A549 (cell line): ENCODE measurements at regions not wholly inside any gene's neighbourhood (a gene's known extent, or its start where the extent isn't known, plus 50 kb on each side); places are given as distances from the start of the nearest gene placed in this dataset.
A peak's percentile ranks its signal among the peaks of the same experiment; 100 is the strongest.

ENCODE experiments used
- ATAC-seq, 2 experiments: fragments of 200-7000 bp in 1 of 2; fragments of >200 bp in 1 of 2; cut with Nextera tagmentation in 1 of 2; cut with Tn5 transposase in 1 of 2; 3 replicates each; pipeline versions ENCODE4 v1.8.0 to v1.9.1; 2018 to 2020; ENCODE audit warnings: mild to moderate bottlenecking in 1 of 2, moderate library complexity in 1 of 2
- CTCF ChIA-PET: fragments of 300-600 bp; sonication (Branson Sonifier 250); formaldehyde crosslinking; extraction: SDS; loops from one replicate; lab custom pipeline; 2021; ENCODE audit warnings: antibody characterized with exemption, inconsistent platforms; lab: Yijun Ruan, JAX
- POLR2A ChIA-PET: fragments of 350-600 bp; formaldehyde crosslinking; extraction: SDS; loops from one replicate; lab custom pipeline; 2021; ENCODE audit warnings: antibody characterized with exemption, inconsistent platforms; lab: Yijun Ruan, JAX
- DNase-seq, 2 experiments: peaks; one replicate each; pipeline versions ENCODE4 v3.0.0 to v3.0.0-alpha.2; 2011 to 2016; ENCODE audit warnings: low read depth in 1 of 2, low spot score in 1 of 2
- FAIRE-seq: peaks from 2 replicates; lab custom pipeline; 2011; peaks lifted over from hg19 to GRCh38; lab: Jason Lieb, UNC
- H3K27ac ChIP-seq, 2 experiments: fragments of >200 bp; sonication (Bioruptor Twin); formaldehyde crosslinking; 3 replicates each; pipeline ENCODE4 v1.5.1; 2016 to 2017
- H3K4me1 ChIP-seq: fragments of >200 bp; sonication (Bioruptor Twin); formaldehyde crosslinking; 3 replicates; pipeline ENCODE4 v1.6.1; 2016
- H3K4me2 ChIP-seq: fragments of >200 bp; sonication (Bioruptor Twin); formaldehyde crosslinking; 3 replicates; pipeline ENCODE4 v1.6.1; 2016
- H3K4me3 ChIP-seq: fragments of >200 bp; sonication (Bioruptor Twin); formaldehyde crosslinking; 3 replicates; pipeline ENCODE4 v1.5.1; 2016
- H3K9me3 ChIP-seq: fragments of >200 bp; sonication (Bioruptor Twin); formaldehyde crosslinking; 3 replicates; pipeline ENCODE4 v1.6.1; 2016
- CBX2 ChIP-seq: fragments of 200-600 bp; sonication (generic); IDR thresholded peaks from 2 replicates; pipeline ENCODE4 v1.6.1; 2016; ENCODE audit warnings: low read depth, mild to moderate bottlenecking, borderline replicate concordance
- CHD2 ChIP-seq: fragments of 150-350 bp; IDR thresholded peaks from 2 replicates; pipeline ENCODE4 v1.6.1; 2014; ENCODE audit warnings: low read length; ENCODE audit not compliant: partially characterized antibody
- CHD4 ChIP-seq: fragments of 200-600 bp; sonication (generic); IDR thresholded peaks from 2 replicates; pipeline ENCODE4 v1.6.1; 2016; ENCODE audit warnings: antibody characterized with exemption, mild to moderate bottlenecking, borderline replicate concordance
- EP300 ChIP-seq, 2 experiments: fragments of >200 bp; sonication (Bioruptor Twin); formaldehyde crosslinking; IDR thresholded peaks; 2 replicates in 1 of 2; 3 replicates in 1 of 2; pipeline ENCODE4 v1.6.1; 2016 to 2017
- FOSB ChIP-seq: fragments of 250-450 bp; sonication (Bioruptor Pico); IDR thresholded peaks from 2 replicates; pipeline ENCODE4 v1.5.0; 2020; ENCODE audit warnings: mild to moderate bottlenecking, moderate library complexity
- GATA3 ChIP-seq: IDR thresholded peaks from 2 replicates; pipeline ENCODE4 v1.6.1; 2012; ENCODE audit warnings: borderline replicate concordance
- HDAC2 ChIP-seq: fragments of 200-600 bp; sonication (generic); IDR thresholded peaks from 2 replicates; pipeline ENCODE4 v1.6.1; 2016
- HMGXB4 ChIP-seq: fragments of 250-450 bp; sonication (Bioruptor Pico); IDR thresholded peaks from 2 replicates; pipeline ENCODE4 v1.5.0; 2021; ENCODE audit warnings: mild to moderate bottlenecking, moderate library complexity, borderline replicate concordance
- HOXA7 ChIP-seq: fragments of 250-450 bp; sonication (Bioruptor Pico); IDR thresholded peaks from 2 replicates; pipeline ENCODE4 v1.5.0; 2020; ENCODE audit warnings: mild to moderate bottlenecking, moderate library complexity
- HOXB13 ChIP-seq: fragments of 250-450 bp; sonication (Bioruptor Pico); IDR thresholded peaks from 2 replicates; pipeline ENCODE4 v1.5.0; 2020; ENCODE audit warnings: low read depth, mild to moderate bottlenecking, moderate library complexity
- JUNB ChIP-seq: fragments of >200 bp; sonication (Bioruptor Twin); formaldehyde crosslinking; IDR thresholded peaks from 2 replicates; pipeline ENCODE4 v1.6.1; 2016
- MAFK ChIP-seq: fragments of 450-650 bp; IDR thresholded peaks from 2 replicates; pipeline ENCODE4 v1.6.1; 2014; ENCODE audit not compliant: partially characterized antibody
- PHF8 ChIP-seq: fragments of 200-600 bp; sonication (generic); IDR thresholded peaks from 2 replicates; pipeline ENCODE4 v1.6.1; 2016; ENCODE audit warnings: low read depth, mild to moderate bottlenecking, antibody characterized with exemption, moderate library complexity, borderline replicate concordance
- POLR2A ChIP-seq: IDR thresholded peaks from 2 replicates; pipeline ENCODE4 v1.6.1; 2012; ENCODE audit warnings: mild to moderate bottlenecking, low read length
- RAD21 ChIP-seq, 2 experiments: fragments of >200 bp in 1 of 2; sonication (Bioruptor Twin) in 1 of 2; formaldehyde crosslinking in 1 of 2; IDR thresholded peaks in 1 of 2; conservative IDR thresholded peaks in 1 of 2; 2 replicates in 1 of 2; 3 replicates in 1 of 2; pipeline ENCODE4 v1.6.1; 2012 to 2018; ENCODE audit warnings: inconsistent platforms in 1 of 2
- RARB ChIP-seq: fragments of 250-450 bp; sonication (Bioruptor Pico); IDR thresholded peaks from 2 replicates; pipeline ENCODE4 v1.8.0; 2021; ENCODE audit warnings: mild to moderate bottlenecking, moderate library complexity
- RCOR1 ChIP-seq: fragments of 150-350 bp; IDR thresholded peaks from 2 replicates; pipeline ENCODE4 v1.6.1; 2014; ENCODE audit warnings: antibody characterized with exemption, low read length, low read depth
- RFX5 ChIP-seq: fragments of 450-650 bp; IDR thresholded peaks from 2 replicates; pipeline ENCODE4 v1.7.1; 2014; ENCODE audit warnings: antibody characterized with exemption, mild to moderate bottlenecking, moderate library complexity
- SMC3 ChIP-seq: fragments of >200 bp; sonication (Bioruptor Twin); formaldehyde crosslinking; IDR thresholded peaks from 3 replicates; pipeline ENCODE4 v1.6.1; 2018; ENCODE audit warnings: inconsistent platforms
- SREBF2 ChIP-seq: fragments of 450-650 bp; IDR thresholded peaks from 2 replicates; pipeline ENCODE4 v1.6.1; 2014; ENCODE audit warnings: mild to moderate bottlenecking, moderate library complexity
- TP53 ChIP-seq: fragments of 250-450 bp; sonication (Bioruptor Pico); IDR thresholded peaks from 2 replicates; pipeline ENCODE4 v1.5.0; 2021; ENCODE audit warnings: mild to moderate bottlenecking, moderate library complexity
- ZC3H11A ChIP-seq: fragments of 450-650 bp; IDR thresholded peaks from 2 replicates; pipeline ENCODE4 v1.6.1; 2014; ENCODE audit warnings: antibody characterized with exemption, mild to moderate bottlenecking
- ZFP36 ChIP-seq: fragments of 450-650 bp; IDR thresholded peaks from 2 replicates; pipeline ENCODE4 v1.6.1; 2014; ENCODE audit warnings: borderline replicate concordance; ENCODE audit not compliant: partially characterized antibody
- WGBS: methylation state at CpG from one replicate; pipeline ENCODE4 v1.1.6; 2017; ENCODE audit errors: missing lambda C conversion rate; 5-methylcytosine and 5-hydroxymethylcytosine counted together
- TF ChIP-seq, protein P1 (sequence below): IDR thresholded peaks from 2 replicates; pipeline ENCODE4 v1.6.1; 2012

GRCh38 chr6:87762116-87762515 is 60.1 kb upstream of the AKIRIN2 start:
- TF ChIP-seq FOSB (CRISPR knock-in tag) (no peak), RCOR1 (no peak), EP300 (IDR thresholded peaks at IDR 0.05) (no peak), HOXB13 (no peak), RAD21 (conservative IDR thresholded peaks at IDR 0.05 in 1 of 2, IDR thresholded peaks at IDR 0.05 in 1 of 2) (no peak), RARB (CRISPR knock-in tag) (no peak), SMC3 (no peak)
- TF ChIP-seq, protein P1, sequence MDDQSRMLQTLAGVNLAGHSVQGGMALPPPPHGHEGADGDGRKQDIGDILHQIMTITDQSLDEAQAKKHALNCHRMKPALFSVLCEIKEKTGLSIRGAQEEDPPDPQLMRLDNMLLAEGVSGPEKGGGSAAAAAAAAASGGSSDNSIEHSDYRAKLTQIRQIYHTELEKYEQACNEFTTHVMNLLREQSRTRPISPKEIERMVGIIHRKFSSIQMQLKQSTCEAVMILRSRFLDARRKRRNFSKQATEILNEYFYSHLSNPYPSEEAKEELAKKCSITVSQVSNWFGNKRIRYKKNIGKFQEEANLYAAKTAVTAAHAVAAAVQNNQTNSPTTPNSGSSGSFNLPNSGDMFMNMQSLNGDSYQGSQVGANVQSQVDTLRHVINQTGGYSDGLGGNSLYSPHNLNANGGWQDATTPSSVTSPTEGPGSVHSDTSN = no peak
- WGBS = 65% methylated on average over 3 of the region's 3 CpGs
- Histone ChIP-seq H3K9me3 (no peaks in the 10 kb centered on the region), H3K4me1 (0 out of 3 replicates have a peak, but pooled peaks cover under 1% of the 10 kb centered on the region), H3K4me3 (no peak overlapping the region), H3K4me2 (no peak overlapping the region), H3K27ac (no peak overlapping the region)
- FAIRE-seq (no peak), ATAC-seq (no peak), DNase-seq (no peak)
- POLR2A ChIA-PET = no interaction called here
- CTCF ChIA-PET = no interaction called here

DNA sequence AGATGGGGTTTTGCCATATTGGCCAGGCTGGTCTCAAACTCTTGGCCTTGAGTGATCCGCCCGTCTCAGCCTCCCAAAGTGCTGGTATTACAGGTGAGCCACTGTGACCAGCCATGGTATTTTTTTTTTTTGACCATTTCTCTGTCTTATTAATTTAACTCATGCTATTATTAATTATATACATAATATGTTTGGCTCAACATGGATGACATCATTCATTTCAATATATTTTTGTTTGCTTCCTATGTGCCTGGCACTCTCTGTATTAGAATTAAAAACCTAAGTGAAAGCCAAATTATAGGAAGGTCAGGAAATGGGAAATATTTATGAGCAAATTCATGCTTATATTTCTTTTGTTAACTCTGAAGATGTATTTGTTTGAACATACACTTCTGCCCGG is 55.8 kb upstream of the AKIRIN2 start:
- CTCF ChIA-PET = interaction anchor here (1.1 kb wide), 1 partner anchor 10 kb away, joined by 3 read pairs; no protein-coding TSS in a partner anchor
- ATAC-seq (no peak), DNase-seq (no peak), FAIRE-seq (no peak)
- WGBS = 87% methylated on average over 3 of the region's 3 CpGs
- H3K4me1 ChIP-seq = 0 out of 3 replicates have a peak, but pooled peaks cover 4% of the 10 kb centered on the region
- H3K4me3 ChIP-seq = no peak overlapping the region
- no peaks in the 10 kb centered on the region for H3K9me3 ChIP-seq
- no peak overlapping the region for H3K27ac ChIP-seq
- H3K4me2 ChIP-seq = no peak overlapping the region
- no peak for TF ChIP-seq JUNB
- no peak for TF ChIP-seq CHD4
- POLR2A ChIA-PET = no interaction called here

GRCh38 chr6:87756858-87757257 is 54.8 kb upstream of the AKIRIN2 start:
- H3K4me1 ChIP-seq = 0 out of 3 replicates have a peak, but pooled peaks cover 4% of the 10 kb centered on the region
- POLR2A ChIA-PET = no interaction called here
- no peak for TF ChIP-seq ZFP36
- no peak for TF ChIP-seq CBX2
- TF ChIP-seq, all 56 proteins: peak for 0
- H3K4me3 ChIP-seq = no peak overlapping the region
- peak in 1 of 2 experiments; percentile 9 for DNase-seq
- FAIRE-seq = no peak
- H3K9me3 ChIP-seq = no peaks in the 10 kb centered on the region
- H3K27ac ChIP-seq = peak overlapping the region in 1 of 2 experiments; percentile 61; a peak in 3 of 6 replicates
- 70% methylated on average over 2 of the region's 2 CpGs for WGBS
- no peak for ATAC-seq
- no peak overlapping the region for H3K4me2 ChIP-seq
- CTCF ChIA-PET = interaction anchor here (0.8 to 1.3 kb wide), 3 partner anchors 11 to 28 kb away, joined by 3 read pairs; no protein-coding TSS in a partner anchor

- Histone ChIP-seq H3K4me3 (no peak overlapping the region), H3K9me3 (no peaks in the 10 kb centered on the region), H3K4me2 (no peak overlapping the region), H3K4me1 (0 out of 3 replicates have a peak, but pooled peaks cover 4% of the 10 kb centered on the region), H3K27ac (peak overlapping the region in 1 of 2 experiments; percentile 52; a peak in 3 of 6 replicates)
- no peak for TF ChIP-seq ZFP36
- no peak for TF ChIP-seq HOXB13
- TF ChIP-seq EP300 (IDR thresholded peaks at IDR 0.05) = no peak
- TF ChIP-seq PHF8 = no peak
- no peak for TF ChIP-seq HMGXB4 (CRISPR knock-in tag)
- no peak for TF ChIP-seq RAD21 (conservative IDR thresholded peaks at IDR 0.05 in 1 of 2, IDR thresholded peaks at IDR 0.05 in 1 of 2)
- TF ChIP-seq HOXA7 = no peak
- TF ChIP-seq POLR2A = no peak
- no peak for TF ChIP-seq GATA3
- TF ChIP-seq MAFK = no peak
- TF ChIP-seq RFX5 = no peak
- TF ChIP-seq HDAC2 = no peak
- no peak for TF ChIP-seq ZC3H11A
- TF ChIP-seq CHD2 = no peak
- no peak for TF ChIP-seq TP53 (CRISPR knock-in tag)
- no peak for TF ChIP-seq SREBF2
- TF ChIP-seq, protein P1 = no peak
- ChIA-PET CTCF (interaction anchor here (0.8 to 1.3 kb wide), 2 partner anchors 17 to 27 kb away, joined by 3 read pairs; no protein-coding TSS in a partner anchor), POLR2A (no interaction called here)
- 56% methylated on average over 7 of the region's 7 CpGs for WGBS
- FAIRE-seq (no peak), ATAC-seq (peak in 1 of 2 experiments; percentile 52; a peak in 2 of 6 replicates), DNase-seq (no peak)
These were observed 54.0 kb upstream of the AKIRIN2 start for GRCh38 chr6:87755708-87756671.
